Motor neuron (in vitro differentiated cells): ENCODE measurements at regions not wholly inside any gene's neighbourhood (a gene's known extent, or its start where the extent isn't known, plus 50 kb on each side); places are given as distances from the start of the nearest gene placed in this dataset.
A peak's percentile ranks its signal among the peaks of the same experiment; 100 is the strongest.

Source experiments
- ATAC-seq, 8 experiments: fragments of 200-7000 bp; cut with Tn5 transposase; replicated peaks in 6 of 8; 2 replicates each; pipeline ENCODE4 v1.8.0; 2021; ENCODE audit warnings: mild to moderate bottlenecking in 8 of 8, moderate library complexity in 8 of 8
- H3K27ac ChIP-seq, 2 donors: fragments of 250-450 bp; sonication (Bioruptor Pico); 2 replicates each; pipeline ENCODE4 v1.9.0; 2021; ENCODE audit warnings: antibody characterized with exemption in 2 of 2, mild to moderate bottlenecking in 2 of 2, moderate library complexity in 1 of 2
- H3K4me1 ChIP-seq, 2 donors: fragments of 250-450 bp; sonication (Bioruptor Pico); replicated peaks in 1 of 2; 2 replicates each; pipeline ENCODE4 v1.6.1; 2021; ENCODE audit warnings: antibody characterized with exemption in 2 of 2, mild to moderate bottlenecking in 2 of 2, moderate library complexity in 1 of 2
- H3K4me3 ChIP-seq, 5 donors: fragments of 250-450 bp; sonication (Bioruptor Pico); 2 replicates each; pipeline ENCODE4 v1.9.0; 2021; ENCODE audit warnings: antibody characterized with exemption in 5 of 5, mild to moderate bottlenecking in 5 of 5, moderate library complexity in 4 of 5
- whole genome bisulfite sequencing, 10 experiments: fragments of 450-650 bp; shearing (Covaris generic); methylation state at CpG; one replicate each; pipeline ENCODE4 v1.0.0; 2022; 5-methylcytosine and 5-hydroxymethylcytosine counted together
- in situ Hi-C, 9 experiments: fragments of 400-800 bp; cut with MboI; loops; one replicate each; pipeline ENCODE4 v1.15.0; 2021; ENCODE audit warnings: low sequenced_read_pairs in 9 of 9, low pct_unique_long_range_greater_than_20kb in 2 of 9; ENCODE audit not compliant: unreplicated experiment in 9 of 9

- Histone ChIP-seq H3K27ac (no peak overlapping the region), H3K4me3 (no peak overlapping the region), H3K4me1 (no peaks in the 10 kb centered on the region)
- in situ Hi-C loops, result no loop called here
- peak in 4 of 8 experiments; percentile 38 to 83 (median 57) for ATAC-seq
- WGBS, 10 experiments, result 0 to 67% (median 39%) methylated on average over 1 to 2 of the region's 2 CpGs; no CpG with 5 or more reads in 3 of the 10 experiments
Observed at GRCh38 chr1:181255270-181255929, 166.9 kb downstream of the IER5 start.

GRCh38 chr1:181257117-181257516 is 168.6 kb downstream of the IER5 start:
- Histone ChIP-seq H3K27ac (no peak overlapping the region), H3K4me3 (no peak overlapping the region), H3K4me1 (no peaks in the 10 kb centered on the region)
- in situ Hi-C loops, result no loop called here
- ATAC-seq, result no peak
- WGBS, 10 experiments, result 36 to 100% (median 73%) methylated on average over 1 to 5 of the region's 5 CpGs; no CpG with 5 or more reads in 2 of the 10 experiments

GRCh38 chr1:181259026-181259745 is 170.7 kb downstream of the IER5 start:
- 0 to 76% (median 62%) methylated on average over 1 to 5 of the region's 5 CpGs; no CpG with 5 or more reads in 1 of the 10 experiments for WGBS, 10 experiments
- H3K27ac ChIP-seq, result no peak overlapping the region
- no peaks in the 10 kb centered on the region for H3K4me1 ChIP-seq
- no peak overlapping the region for H3K4me3 ChIP-seq
- ATAC-seq, result no peak
- in situ Hi-C loops, result no loop called here

- no peak overlapping the region for H3K4me3 ChIP-seq
- ATAC-seq, result no peak
- H3K27ac ChIP-seq, result no peak overlapping the region
- in situ Hi-C loops, result no loop called here
- H3K4me1 ChIP-seq, result no peaks in the 10 kb centered on the region
- 20 to 100% (median 90%) methylated on average over 1 to 3 of the region's 3 CpGs; no CpG with 5 or more reads in 5 of the 10 experiments for WGBS, 10 experiments
Observed at GRCh38 chr1:181260271-181260670, 171.8 kb downstream of the IER5 start.

GRCh38 chr1:181260994-181261393 is 172.5 kb downstream of the IER5 start:
- H3K27ac ChIP-seq, result no peak overlapping the region
- in situ Hi-C loops, result no loop called here
- ATAC-seq, result no peak
- no peak overlapping the region for H3K4me3 ChIP-seq
- H3K4me1 ChIP-seq, result no peaks in the 10 kb centered on the region
- 16 to 100% (median 71%) methylated on average over 1 of the region's 1 CpG for whole genome bisulfite sequencing, 10 experiments

- no peak overlapping the region for H3K4me3 ChIP-seq
- in situ Hi-C loops, result no loop called here
- ATAC-seq, result no peak
- no peak overlapping the region for H3K27ac ChIP-seq
- no peaks in the 10 kb centered on the region for H3K4me1 ChIP-seq
- 0 to 38% (median 21%) methylated on average over 1 of the region's 1 CpG; no CpG with 5 or more reads in 2 of the 10 experiments for WGBS, 10 experiments
Observed at GRCh38 chr1:181262069-181262468, 173.6 kb downstream of the IER5 start.

GRCh38 chr1:181263444-181263843 is 174.9 kb downstream of the IER5 start:
- Histone ChIP-seq H3K27ac (no peak overlapping the region), H3K4me1 (no peaks in the 10 kb centered on the region), H3K4me3 (no peak overlapping the region)
- in situ Hi-C loops, result no loop called here
- no peak for ATAC-seq
- WGBS, 10 experiments, result 0 to 100% (median 67%) methylated on average over 1 to 2 of the region's 2 CpGs; no CpG with 5 or more reads in 3 of the 10 experiments

GRCh38 chr1:181264821-181265220 is 176.3 kb downstream of the IER5 start:
- WGBS, 10 experiments, result 0 to 100% (median 32%) methylated on average over 1 to 3 of the region's 3 CpGs; no CpG with 5 or more reads in 1 of the 10 experiments
- H3K4me3 ChIP-seq, result no peak overlapping the region
- no peaks in the 10 kb centered on the region for H3K4me1 ChIP-seq
- no peak for ATAC-seq
- in situ Hi-C loops, result no loop called here
- no peak overlapping the region for H3K27ac ChIP-seq

GRCh38 chr1:181284978-181285377 is 196.5 kb downstream of the IER5 start:
- ATAC-seq, result no peak
- in situ Hi-C loops, result no loop called here
- Histone ChIP-seq H3K27ac (no peak overlapping the region), H3K4me3 (no peak overlapping the region), H3K4me1 (no peaks in the 10 kb centered on the region)

GRCh38 chr1:181295217-181295616 is 188.1 kb upstream of the CACNA1E start:
- in situ Hi-C loops, result no loop called here
- WGBS, 10 experiments, result 0 to 83% (median 60%) methylated on average over 1 to 3 of the region's 3 CpGs; no CpG with 5 or more reads in 1 of the 10 experiments
- H3K27ac ChIP-seq, result no peak overlapping the region
- no peak overlapping the region for H3K4me3 ChIP-seq
- ATAC-seq, result no peak
- H3K4me1 ChIP-seq, result no peaks in the 10 kb centered on the region

- WGBS, 10 experiments, result 0 to 75% (median 20%) methylated on average over 1 to 2 of the region's 2 CpGs; no CpG with 5 or more reads in 3 of the 10 experiments
- in situ Hi-C loops, result no loop called here
- H3K27ac ChIP-seq, result no peak overlapping the region
- ATAC-seq, result no peak
- H3K4me3 ChIP-seq, result no peak overlapping the region
- no peaks in the 10 kb centered on the region for H3K4me1 ChIP-seq
Observed at GRCh38 chr1:181296180-181296579, 187.1 kb upstream of the CACNA1E start.

- H3K4me1 ChIP-seq, result no peaks in the 10 kb centered on the region
- ATAC-seq, result no peak
- 0 to 40% (median 10%) methylated on average over 1 to 3 of the region's 3 CpGs; no CpG with 5 or more reads in 4 of the 10 experiments for WGBS, 10 experiments
- in situ Hi-C loops, result no loop called here
- no peak overlapping the region for H3K27ac ChIP-seq
- H3K4me3 ChIP-seq, result no peak overlapping the region
Observed at GRCh38 chr1:181308098-181308497, 175.2 kb upstream of the CACNA1E start.

- in situ Hi-C loops, result no loop called here
- no peak overlapping the region for H3K27ac ChIP-seq
- 0 to 60% (median 43%) methylated on average over 1 to 2 of the region's 2 CpGs; no CpG with 5 or more reads in 4 of the 10 experiments for WGBS, 10 experiments
- no peak for ATAC-seq
- no peak overlapping the region for H3K4me3 ChIP-seq
- peaks cover 0 to 14% of the 10 kb centered on the region in 2 donors for H3K4me1 ChIP-seq
Observed at GRCh38 chr1:181310560-181310959, 172.8 kb upstream of the CACNA1E start.
